Keratinocyte (primary cell): ENCODE measurements at regions not wholly inside any gene's neighbourhood (a gene's known extent, or its start where the extent isn't known, plus 50 kb on each side); places are given as distances from the start of the nearest gene placed in this dataset.

Source experiments
- EZH2 ChIP-seq: IDR thresholded peaks from one replicate; pipeline ENCODE4 v1.6.1; 2012; ENCODE audit warnings: inconsistent platforms, mild to moderate bottlenecking, low read length, moderate library complexity
- TF ChIP-seq, protein P1 (sequence below), 3 experiments: IDR thresholded peaks in 1 of 3; conservative IDR thresholded peaks in 1 of 3; optimal IDR thresholded peaks in 1 of 3; 2 replicates in 2 of 3; 3 replicates in 1 of 3; pipeline versions ENCODE3 to v1.5.1; 2011; ENCODE audit warnings: low read length in 3 of 3, mild to moderate bottlenecking in 3 of 3, moderate library complexity in 2 of 3, control low read depth in 1 of 3, inconsistent platforms in 1 of 3; ENCODE audit not compliant: insufficient read depth in 2 of 3; ENCODE audit errors: extremely low read depth in 1 of 3

- TF ChIP-seq, protein P1, sequence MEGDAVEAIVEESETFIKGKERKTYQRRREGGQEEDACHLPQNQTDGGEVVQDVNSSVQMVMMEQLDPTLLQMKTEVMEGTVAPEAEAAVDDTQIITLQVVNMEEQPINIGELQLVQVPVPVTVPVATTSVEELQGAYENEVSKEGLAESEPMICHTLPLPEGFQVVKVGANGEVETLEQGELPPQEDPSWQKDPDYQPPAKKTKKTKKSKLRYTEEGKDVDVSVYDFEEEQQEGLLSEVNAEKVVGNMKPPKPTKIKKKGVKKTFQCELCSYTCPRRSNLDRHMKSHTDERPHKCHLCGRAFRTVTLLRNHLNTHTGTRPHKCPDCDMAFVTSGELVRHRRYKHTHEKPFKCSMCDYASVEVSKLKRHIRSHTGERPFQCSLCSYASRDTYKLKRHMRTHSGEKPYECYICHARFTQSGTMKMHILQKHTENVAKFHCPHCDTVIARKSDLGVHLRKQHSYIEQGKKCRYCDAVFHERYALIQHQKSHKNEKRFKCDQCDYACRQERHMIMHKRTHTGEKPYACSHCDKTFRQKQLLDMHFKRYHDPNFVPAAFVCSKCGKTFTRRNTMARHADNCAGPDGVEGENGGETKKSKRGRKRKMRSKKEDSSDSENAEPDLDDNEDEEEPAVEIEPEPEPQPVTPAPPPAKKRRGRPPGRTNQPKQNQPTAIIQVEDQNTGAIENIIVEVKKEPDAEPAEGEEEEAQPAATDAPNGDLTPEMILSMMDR (optimal IDR thresholded peaks at IDR 0.05 in 1 of 3, IDR thresholded peaks at IDR 0.05 in 1 of 3, conservative IDR thresholded peaks at IDR 0.05 in 1 of 3; ENCODE audit: extremely low read depth in 1 of 3, insufficient read depth in 2 of 3, low read length in 3 of 3): no peak
- no peak for TF ChIP-seq EZH2
Measured at GRCh38 chr11:88406876-88407275, 69.3 kb upstream of the CTSC start.
